SK-N-SH (cell line): ENCODE measurements at regions not wholly inside any gene's neighbourhood (a gene's known extent, or its start where the extent isn't known, plus 50 kb on each side); places are given as distances from the start of the nearest gene placed in this dataset.
"Not testable (repeated sequence)": the region's sequence is repeated elsewhere in the genome, so short reads cannot be mapped to it uniquely, and the experiment has no call there.

Source experiments
- TAF1 ChIP-seq: IDR thresholded peaks from 2 replicates; pipeline ENCODE4 v1.6.1; 2012; ENCODE audit warnings: low read depth, mild to moderate bottlenecking, low read length, moderate library complexity, borderline replicate concordance
- TF ChIP-seq, protein P1 (sequence below): fragments of 200-600 bp; sonication (generic); IDR thresholded peaks from 2 replicates; pipeline ENCODE4 v1.6.1; 2017; ENCODE audit warnings: antibody characterized with exemption, mild to moderate bottlenecking, moderate library complexity

DNA sequence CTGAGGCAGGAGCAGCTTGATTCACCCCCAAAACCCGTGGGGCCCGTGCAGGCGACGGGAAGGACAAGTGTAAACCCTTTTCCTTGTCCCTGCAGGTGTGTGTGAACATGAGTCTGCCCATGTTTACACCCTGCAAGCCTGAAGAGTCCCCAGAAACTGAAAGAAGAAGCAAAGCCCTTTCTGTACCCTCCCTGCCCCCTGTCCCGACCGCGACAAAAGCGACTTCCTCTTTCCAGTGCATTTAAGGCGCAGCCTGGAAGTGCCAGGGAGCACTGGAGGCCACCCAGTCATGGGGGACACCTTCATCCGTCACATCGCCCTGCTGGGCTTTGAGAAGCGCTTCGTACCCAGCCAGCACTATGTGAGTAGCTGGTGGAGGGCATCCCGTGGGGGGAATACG lies 88.3 kb downstream of the NSUN5 start:
- TF ChIP-seq, protein P1, sequence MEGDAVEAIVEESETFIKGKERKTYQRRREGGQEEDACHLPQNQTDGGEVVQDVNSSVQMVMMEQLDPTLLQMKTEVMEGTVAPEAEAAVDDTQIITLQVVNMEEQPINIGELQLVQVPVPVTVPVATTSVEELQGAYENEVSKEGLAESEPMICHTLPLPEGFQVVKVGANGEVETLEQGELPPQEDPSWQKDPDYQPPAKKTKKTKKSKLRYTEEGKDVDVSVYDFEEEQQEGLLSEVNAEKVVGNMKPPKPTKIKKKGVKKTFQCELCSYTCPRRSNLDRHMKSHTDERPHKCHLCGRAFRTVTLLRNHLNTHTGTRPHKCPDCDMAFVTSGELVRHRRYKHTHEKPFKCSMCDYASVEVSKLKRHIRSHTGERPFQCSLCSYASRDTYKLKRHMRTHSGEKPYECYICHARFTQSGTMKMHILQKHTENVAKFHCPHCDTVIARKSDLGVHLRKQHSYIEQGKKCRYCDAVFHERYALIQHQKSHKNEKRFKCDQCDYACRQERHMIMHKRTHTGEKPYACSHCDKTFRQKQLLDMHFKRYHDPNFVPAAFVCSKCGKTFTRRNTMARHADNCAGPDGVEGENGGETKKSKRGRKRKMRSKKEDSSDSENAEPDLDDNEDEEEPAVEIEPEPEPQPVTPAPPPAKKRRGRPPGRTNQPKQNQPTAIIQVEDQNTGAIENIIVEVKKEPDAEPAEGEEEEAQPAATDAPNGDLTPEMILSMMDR = not testable (repeated sequence)
- TF ChIP-seq TAF1 = not testable (repeated sequence)
